GM12878 (cell line): ENCODE measurements at regions not wholly inside any gene's neighbourhood (a gene's known extent, or its start where the extent isn't known, plus 50 kb on each side); places are given as distances from the start of the nearest gene placed in this dataset.

ENCODE experiments used
- ATAC-seq: fragments of 200-7000 bp; cut with Tn5 transposase; 3 replicates; pipeline ENCODE4 v1.9.1; 2020; ENCODE audit warnings: mild to moderate bottlenecking, moderate library complexity
- BruUV-seq: library from RNA; stranded (reverse); fragments of 400-500 nt; replicated peaks from 2 replicates; lab custom pipeline; 2021; lab: Mats Ljungman, UMichigan
- CTCF ChIA-PET: fragments of 300-600 bp; sonication (Branson Sonifier 250); formaldehyde crosslinking; extraction: SDS; loops from one replicate; lab custom pipeline; 2021; ENCODE audit warnings: inconsistent platforms; lab: Yijun Ruan, JAX
- POLR2A ChIA-PET: fragments of 350-600 bp; formaldehyde crosslinking; extraction: SDS; loops from one replicate; lab custom pipeline; 2021; ENCODE audit warnings: inconsistent platforms; lab: Charles Lee
- RAD21 ChIA-PET: fragments of 300-600 bp; sonication (Branson Sonifier 250); formaldehyde crosslinking; loops from one replicate; lab custom pipeline; 2023; ENCODE audit warnings: antibody characterized with exemption; ENCODE audit not compliant: unreplicated experiment; lab: Charles Lee
- SMC1A ChIA-PET: fragments of 300-600 bp; sonication (Branson Sonifier 250); formaldehyde crosslinking; loops from one replicate; lab custom pipeline; 2023; ENCODE audit not compliant: unreplicated experiment, uncharacterized antibody; lab: Charles Lee
- DNase-seq: peaks from one replicate; pipeline ENCODE4 v3.0.0-alpha.2; 2011; ENCODE audit warnings: low read depth, low spot score
- FAIRE-seq: peaks from 3 replicates; lab custom pipeline; 2011; peaks lifted over from hg19 to GRCh38; lab: Jason Lieb, UNC
- H2AFZ ChIP-seq: 2 replicates; pipeline ENCODE4 v1.6.0; 2011; ENCODE audit warnings: low read depth, low read length, control low read depth; ENCODE audit not compliant: control insufficient read depth
- H3K27ac ChIP-seq: 2 replicates; pipeline ENCODE4 v1.5.1; 2011; ENCODE audit warnings: control low read depth; ENCODE audit not compliant: control insufficient read depth, insufficient read depth
- H3K27me3 ChIP-seq, 2 experiments: replicated peaks in 1 of 2; 2 replicates each; pipeline versions ENCODE4 v1.6.0 to v1.6.1; 2011; ENCODE audit warnings: low read length in 1 of 2; ENCODE audit not compliant: control insufficient read depth in 2 of 2, insufficient read depth in 2 of 2
- H3K36me3 ChIP-seq, 2 experiments: 2 replicates each; pipeline ENCODE4 v1.5.1; 2011; ENCODE audit warnings: low read length in 1 of 2; ENCODE audit not compliant: control insufficient read depth in 2 of 2, insufficient read depth in 2 of 2
- H3K4me1 ChIP-seq: 2 replicates; pipeline ENCODE4 v1.6.1; 2011; ENCODE audit warnings: mild to moderate bottlenecking, low read length, moderate library complexity, mixed read lengths; ENCODE audit not compliant: control insufficient read depth, insufficient read depth
- H3K4me2 ChIP-seq: 2 replicates; pipeline ENCODE4 v1.6.0; 2011; ENCODE audit warnings: control low read depth; ENCODE audit not compliant: control insufficient read depth, insufficient read depth
- H3K4me3 ChIP-seq: fragments of 200-600 bp; sonication (generic); 2 replicates; pipeline ENCODE4 v1.5.1; 2016
- H3K79me2 ChIP-seq: 2 replicates; pipeline ENCODE4 v1.6.0; 2011; ENCODE audit warnings: low read length; ENCODE audit not compliant: control insufficient read depth, insufficient read depth
- H3K9ac ChIP-seq: 2 replicates; pipeline ENCODE4 v1.8.0; 2011; ENCODE audit warnings: low read length, control low read depth, mixed read lengths; ENCODE audit not compliant: control insufficient read depth, insufficient read depth
- H3K9me3 ChIP-seq: replicated peaks from 3 replicates; pipeline ENCODE4 v1.5.1; 2011; ENCODE audit warnings: mild to moderate bottlenecking, low read length; ENCODE audit not compliant: control insufficient read depth, insufficient read depth
- H4K20me1 ChIP-seq: 2 replicates; pipeline ENCODE4 v1.6.0; 2011; ENCODE audit not compliant: control insufficient read depth, insufficient read depth
- CTCF ChIP-seq, 3 experiments: IDR thresholded peaks in 2 of 3; conservative IDR thresholded peaks in 1 of 3; 2 replicates each; pipeline ENCODE4 v1.5.1; 2011; ENCODE audit warnings: low read depth in 3 of 3, low read length in 3 of 3, mild to moderate bottlenecking in 3 of 3, control low read depth in 2 of 3, moderate library complexity in 2 of 3, inconsistent platforms in 1 of 3, mixed read lengths in 1 of 3; ENCODE audit not compliant: control insufficient read depth in 2 of 3, insufficient read depth in 1 of 3; ENCODE audit errors: extremely low read depth in 1 of 3
- E2F4 ChIP-seq: IDR thresholded peaks from 2 replicates; pipeline ENCODE4 v1.6.1; 2012; ENCODE audit warnings: low read depth, low read length, improper control_type of control experiment
- ESRRA ChIP-seq: IDR thresholded peaks from 2 replicates; pipeline ENCODE4 v1.6.1; 2012; ENCODE audit warnings: mild to moderate bottlenecking, low read length, improper control_type of control experiment
- POU2F2 ChIP-seq: IDR thresholded peaks from 3 replicates; pipeline ENCODE4 v1.6.1; 2011; ENCODE audit warnings: low read depth, mild to moderate bottlenecking, low read length, borderline replicate concordance
- RB1 ChIP-seq: fragments of 450-650 bp; formaldehyde crosslinking; IDR thresholded peaks from 2 replicates; pipeline ENCODE4 v1.6.1; 2017; ENCODE audit warnings: mild to moderate bottlenecking, borderline replicate concordance
- SMAD5 ChIP-seq: IDR thresholded peaks from 2 replicates; pipeline ENCODE4 v1.6.1; 2016; ENCODE audit warnings: antibody characterized with exemption, low read depth
- ZBTB4 ChIP-seq: fragments of 450-650 bp; formaldehyde crosslinking; IDR thresholded peaks from 2 replicates; pipeline ENCODE4 v1.4.0; 2022; ENCODE audit warnings: mild to moderate bottlenecking, moderate library complexity
- in situ Hi-C: fragments of 300-500 bp; cut with MboI; formaldehyde crosslinking; loops from 9 replicates; pipeline ENCODE4 v1.14.3; 2018; ENCODE audit warnings: mixed read lengths
- intact Hi-C: fragments of 100-400 bp; cut with micrococcal nuclease; formaldehyde crosslinking; loops from one replicate; pipeline ENCODE4 v1.14.2; 2022; ENCODE audit not compliant: unreplicated experiment

- TF ChIP-seq ESRRA: no peak
- TF ChIP-seq POU2F2: no peak
- TF ChIP-seq SMAD5: no peak
- no peak for TF ChIP-seq ZBTB4
- no peak for TF ChIP-seq RB1
- no peak for TF ChIP-seq CTCF (IDR thresholded peaks at IDR 0.05 in 2 of 3, conservative IDR thresholded peaks at IDR 0.05 in 1 of 3; ENCODE audit: control insufficient read depth in 2 of 3, extremely low read depth in 1 of 3, insufficient read depth in 1 of 3, low read depth in 3 of 3, low read length in 3 of 3)
- TF ChIP-seq E2F4: no peak
- SMC1A ChIA-PET: no interaction called here
- no peak overlapping the region for H3K4me2 ChIP-seq
- in situ Hi-C loops (no loop called here), intact Hi-C loops (no loop called here)
- H3K9me3 ChIP-seq: no peaks in the 10 kb centered on the region
- FAIRE-seq (no peak), ATAC-seq (no peak), DNase-seq (no peak)
- H3K79me2 ChIP-seq: no peaks in the 10 kb centered on the region
- POLR2A ChIA-PET: no interaction called here
- CTCF ChIA-PET: no interaction called here
- no peak overlapping the region for H3K27ac ChIP-seq
- no peak overlapping the region for H3K9ac ChIP-seq
- RAD21 ChIA-PET: no interaction called here
- no TSS peak for BruUV-seq
- no peaks in the 10 kb centered on the region for H4K20me1 ChIP-seq
- no peaks in the 10 kb centered on the region for H3K4me1 ChIP-seq
- H3K36me3 ChIP-seq: no peaks in the 10 kb centered on the region
- no peak overlapping the region for H3K4me3 ChIP-seq
- H2AFZ ChIP-seq: no peak overlapping the region
- H3K27me3 ChIP-seq: no peaks in the 10 kb centered on the region
These were observed 1027.3 kb upstream of the CDH9 start for GRCh38 chr5:28065656-28066055.
